GM12872 (cell line): ENCODE measurements at regions not wholly inside any gene's neighbourhood (a gene's known extent, or its start where the extent isn't known, plus 50 kb on each side); places are given as distances from the start of the nearest gene placed in this dataset.

Experiments
- TF ChIP-seq, protein P1 (sequence below): IDR thresholded peaks from 3 replicates; pipeline ENCODE4 v1.5.1; 2011; ENCODE audit warnings: low read depth, mild to moderate bottlenecking, low read length, moderate library complexity; ENCODE audit not compliant: insufficient read depth

DNA sequence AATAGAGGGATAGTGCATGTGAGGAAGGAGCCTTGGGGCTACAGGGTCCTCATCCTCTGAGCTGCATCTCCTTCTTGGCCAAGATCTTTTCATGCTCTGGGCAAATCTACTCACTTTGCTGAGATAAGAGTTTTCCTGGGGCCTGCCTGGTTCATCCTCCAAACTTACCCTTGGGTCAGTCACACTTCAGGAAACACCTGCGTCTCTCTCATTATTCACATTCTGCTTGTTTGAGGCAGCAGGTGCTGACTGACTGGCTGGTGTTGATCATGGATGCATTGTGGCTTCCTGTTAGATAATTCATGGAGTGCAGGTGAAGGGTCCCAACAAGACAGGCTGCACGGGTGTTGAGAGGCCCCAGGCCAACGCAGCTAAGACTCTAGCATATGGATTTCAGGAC lies 162.6 kb downstream of the SALL1 start:
- TF ChIP-seq, protein P1, sequence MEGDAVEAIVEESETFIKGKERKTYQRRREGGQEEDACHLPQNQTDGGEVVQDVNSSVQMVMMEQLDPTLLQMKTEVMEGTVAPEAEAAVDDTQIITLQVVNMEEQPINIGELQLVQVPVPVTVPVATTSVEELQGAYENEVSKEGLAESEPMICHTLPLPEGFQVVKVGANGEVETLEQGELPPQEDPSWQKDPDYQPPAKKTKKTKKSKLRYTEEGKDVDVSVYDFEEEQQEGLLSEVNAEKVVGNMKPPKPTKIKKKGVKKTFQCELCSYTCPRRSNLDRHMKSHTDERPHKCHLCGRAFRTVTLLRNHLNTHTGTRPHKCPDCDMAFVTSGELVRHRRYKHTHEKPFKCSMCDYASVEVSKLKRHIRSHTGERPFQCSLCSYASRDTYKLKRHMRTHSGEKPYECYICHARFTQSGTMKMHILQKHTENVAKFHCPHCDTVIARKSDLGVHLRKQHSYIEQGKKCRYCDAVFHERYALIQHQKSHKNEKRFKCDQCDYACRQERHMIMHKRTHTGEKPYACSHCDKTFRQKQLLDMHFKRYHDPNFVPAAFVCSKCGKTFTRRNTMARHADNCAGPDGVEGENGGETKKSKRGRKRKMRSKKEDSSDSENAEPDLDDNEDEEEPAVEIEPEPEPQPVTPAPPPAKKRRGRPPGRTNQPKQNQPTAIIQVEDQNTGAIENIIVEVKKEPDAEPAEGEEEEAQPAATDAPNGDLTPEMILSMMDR = no peak

DNA sequence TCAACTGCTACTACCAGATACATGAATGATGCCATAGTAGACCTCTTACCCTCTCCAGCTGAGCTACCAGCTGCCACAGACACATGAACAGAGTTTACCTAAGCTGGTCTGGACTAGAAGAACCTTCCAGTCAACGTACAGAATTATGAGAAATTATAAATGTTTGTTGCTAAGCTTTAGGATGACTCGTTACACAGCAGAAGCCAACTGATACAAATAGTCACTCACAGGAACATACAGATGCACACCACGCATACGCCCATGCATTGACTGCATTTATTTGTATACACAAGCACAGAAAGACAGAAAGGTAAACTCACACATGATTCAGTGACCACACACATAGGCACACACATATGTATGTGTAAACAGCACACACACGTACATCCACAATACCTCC lies 164.6 kb downstream of the SALL1 start:
- TF ChIP-seq, protein P1 = no peak

DNA sequence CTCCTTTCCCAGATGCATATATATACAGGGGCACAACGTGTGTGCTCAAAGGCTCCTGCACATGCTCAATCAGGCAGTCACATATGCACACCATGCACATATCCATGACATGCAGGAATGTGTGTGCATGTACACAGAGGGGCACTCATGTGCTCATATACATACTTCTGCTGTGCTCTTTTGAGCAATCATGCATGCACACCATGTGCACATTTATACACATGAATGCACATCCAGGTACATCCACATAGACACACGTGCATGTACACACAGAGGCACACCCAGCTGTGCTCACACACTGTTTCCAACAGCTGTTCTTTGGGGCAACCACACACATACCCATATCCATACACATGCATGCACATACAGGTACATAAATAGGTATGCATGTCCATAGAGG lies 165.3 kb downstream of the SALL1 start:
- TF ChIP-seq, protein P1 = no peak

DNA sequence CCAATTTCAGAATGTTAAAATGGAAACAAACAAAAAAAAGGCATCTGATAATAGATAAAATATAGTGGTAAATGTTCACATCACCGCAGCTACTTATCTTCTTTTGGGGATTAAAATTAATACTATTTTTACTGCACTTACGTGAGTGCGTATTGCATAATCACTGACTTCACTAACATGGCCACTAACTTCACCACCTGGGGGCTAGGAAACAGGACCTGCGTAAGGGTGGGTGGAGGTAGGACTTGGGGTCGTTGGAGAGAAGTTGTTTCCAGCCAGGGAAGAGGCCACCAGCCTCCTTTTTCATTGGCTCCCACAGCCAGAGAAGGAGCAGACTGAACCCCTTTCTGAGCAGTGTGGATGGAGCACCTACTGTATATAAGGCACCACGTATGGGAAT lies 166.4 kb downstream of the SALL1 start:
- TF ChIP-seq, protein P1 = no peak

DNA sequence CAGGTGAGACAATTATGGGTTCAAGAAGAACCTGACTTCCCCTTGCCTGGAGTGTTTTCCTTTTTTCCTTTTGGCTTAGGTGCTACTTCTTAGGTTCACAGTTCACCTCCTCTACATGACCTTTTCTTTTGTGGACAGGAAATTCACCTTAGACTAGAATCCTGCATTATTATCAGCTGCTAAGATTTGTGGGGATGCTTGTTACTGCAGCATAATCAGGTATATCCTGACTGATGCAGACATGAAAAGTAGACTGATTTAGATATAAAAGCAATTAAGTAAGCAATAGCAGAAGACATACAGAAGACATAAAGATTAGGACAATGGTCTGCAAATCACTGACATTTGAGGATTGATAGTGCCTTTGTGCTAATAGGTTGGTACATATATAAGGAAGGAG lies 168.3 kb downstream of the SALL1 start:
- TF ChIP-seq, protein P1 = no peak

DNA sequence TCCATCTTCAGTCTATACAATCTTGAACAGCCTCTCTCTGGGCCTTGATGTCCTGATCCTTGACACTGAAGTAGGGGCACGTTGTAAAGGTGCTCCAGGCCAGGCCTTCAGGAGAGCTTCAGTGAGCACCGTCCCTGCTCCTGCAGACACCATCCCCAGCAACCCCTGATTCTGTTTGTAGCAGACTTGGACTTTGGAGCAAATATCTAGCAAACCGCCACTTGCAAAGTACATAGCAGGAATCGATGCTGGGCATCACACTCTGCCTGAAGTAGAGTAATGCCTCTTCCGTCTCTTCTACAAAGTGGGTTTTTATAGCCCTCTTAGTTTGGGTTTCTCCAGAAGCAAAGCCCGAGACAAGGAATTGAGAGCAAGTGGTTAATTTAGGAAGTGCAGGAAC lies 169.1 kb downstream of the SALL1 start:
- TF ChIP-seq, protein P1 = no peak

DNA sequence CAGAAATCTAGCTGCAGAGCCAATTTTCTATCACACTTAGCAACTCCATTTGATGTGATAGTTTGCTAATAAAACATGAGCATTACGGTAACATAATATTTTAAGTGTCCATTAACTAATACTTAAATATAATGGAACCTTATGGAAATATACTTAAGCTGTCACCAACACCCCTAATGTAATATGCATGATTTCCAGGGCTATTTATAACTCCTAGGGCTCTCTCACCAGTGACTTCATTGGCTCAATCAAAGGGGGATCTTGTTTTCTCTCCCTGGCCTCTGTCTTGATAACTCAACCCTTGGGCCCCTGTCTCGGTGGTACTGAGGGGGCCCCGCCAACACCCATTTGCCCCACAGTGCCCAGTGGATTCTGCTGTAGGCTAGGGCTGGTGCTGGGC lies 170.4 kb downstream of the SALL1 start:
- TF ChIP-seq, protein P1 = no peak
